ENCODE measurements at regions not wholly inside any gene's neighbourhood (a gene's known extent, or its start where the extent isn't known, plus 50 kb on each side); places are given as distances from the start of the nearest gene placed in this dataset.
A peak's percentile ranks its signal among the peaks of the same experiment; 100 is the strongest.

DNA sequence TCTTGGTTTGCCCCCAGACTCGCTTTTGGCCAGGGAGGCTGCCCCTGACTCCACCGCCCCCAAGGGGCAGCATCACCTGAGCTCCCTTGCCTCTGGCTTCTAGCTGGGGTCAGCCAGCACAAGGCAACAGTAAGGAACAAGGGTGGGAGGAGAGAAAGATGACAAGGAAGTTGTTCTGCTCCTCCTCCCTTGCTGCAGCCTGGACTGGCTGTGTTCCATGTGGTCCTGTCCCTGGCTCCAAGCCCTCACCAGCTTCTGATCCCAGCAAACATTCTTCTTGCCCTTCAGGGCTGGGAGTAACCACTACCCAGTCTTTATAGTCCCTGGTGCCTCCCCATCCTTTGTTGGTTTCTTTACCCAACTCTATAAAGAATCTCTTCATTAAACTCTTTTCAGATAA, 100.3 kb upstream of the SPIN1 start:
- Histone ChIP-seq H3K9me3 (ENCODE audit: control insufficient read depth, low read length) (peaks cover 7% of the 10 kb centered on the region), H3K9ac (ENCODE audit: extremely low read depth, low read length, poor library complexity, severe bottlenecking) (no peak overlapping the region), H3K4me3 (ENCODE audit: low read length) (no peak overlapping the region), H3K36me3 (ENCODE audit: control insufficient read depth, insufficient read depth, low read length) (no peaks in the 10 kb centered on the region), H3K27ac (ENCODE audit: low read depth, low read length) (no peak overlapping the region), H3K4me1 (ENCODE audit: control insufficient read depth, insufficient read depth, low read length) (no peaks in the 10 kb centered on the region), H3K27me3 (ENCODE audit: control insufficient read depth, insufficient read depth, low read length, poor library complexity, severe bottlenecking) (no peaks in the 10 kb centered on the region)
- WGBS, 2 experiments (ENCODE audit: insufficient coverage in 1 of 2, insufficient read length in 1 of 2), result 96% methylated on average over 2 of the region's 2 CpGs; no CpG with 5 or more reads in 1 of the 2 experiments
- no peaks in the 10 kb centered on the region for H3K27me3 Mint-ChIP-seq (ENCODE audit: insufficient read depth)
- peaks cover 1% of the 10 kb centered on the region for H3K4me1 Mint-ChIP-seq
- no peak overlapping the region for H3K4me3 Mint-ChIP-seq
- peaks cover 18% of the 10 kb centered on the region for H3K9me3 Mint-ChIP-seq
- peaks cover 4% of the 10 kb centered on the region for H3K36me3 Mint-ChIP-seq (ENCODE audit: low read depth)
- TF ChIP-seq CTCF (conservative IDR thresholded peaks at IDR 0.05), result no peak
- no peak for DNase-seq
- H3K27ac Mint-ChIP-seq, result no peak overlapping the region

DNA sequence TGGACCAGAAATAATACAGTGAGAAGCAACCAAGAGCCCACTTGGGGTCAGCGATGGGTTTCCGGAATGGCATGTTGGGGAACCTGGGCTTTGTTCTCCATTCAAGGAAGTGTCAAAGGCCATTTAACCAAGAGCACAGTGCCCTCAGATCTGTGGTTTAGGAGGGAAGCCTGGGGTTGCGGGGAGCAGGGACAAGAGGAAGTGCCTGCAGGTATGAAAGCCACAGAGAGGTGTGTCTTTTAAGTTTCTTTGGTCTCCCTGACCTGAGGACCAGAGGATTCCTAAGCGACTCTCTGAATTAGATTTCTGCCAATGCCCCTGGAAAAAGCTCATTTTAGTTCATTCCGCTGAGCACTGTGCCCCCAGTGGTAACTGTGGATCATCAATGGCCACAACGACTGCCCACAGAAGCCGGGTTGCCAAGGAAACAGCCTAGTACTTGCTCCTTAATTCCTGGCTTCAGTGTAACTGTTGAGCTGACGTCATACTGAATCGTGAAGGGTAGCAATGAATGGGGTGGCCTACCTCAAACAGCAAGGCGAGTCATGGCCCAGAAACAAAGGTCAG, 107.3 kb upstream of the SPIN1 start:
- 67 to 76% methylated on average over 9 to 10 of the region's 10 CpGs for WGBS, 2 experiments (ENCODE audit: insufficient coverage in 1 of 2, insufficient read length in 1 of 2)
- peaks cover 21% of the 10 kb centered on the region for H3K9me3 Mint-ChIP-seq
- no peak overlapping the region for H3K27ac ChIP-seq (ENCODE audit: low read depth, low read length)

DNA sequence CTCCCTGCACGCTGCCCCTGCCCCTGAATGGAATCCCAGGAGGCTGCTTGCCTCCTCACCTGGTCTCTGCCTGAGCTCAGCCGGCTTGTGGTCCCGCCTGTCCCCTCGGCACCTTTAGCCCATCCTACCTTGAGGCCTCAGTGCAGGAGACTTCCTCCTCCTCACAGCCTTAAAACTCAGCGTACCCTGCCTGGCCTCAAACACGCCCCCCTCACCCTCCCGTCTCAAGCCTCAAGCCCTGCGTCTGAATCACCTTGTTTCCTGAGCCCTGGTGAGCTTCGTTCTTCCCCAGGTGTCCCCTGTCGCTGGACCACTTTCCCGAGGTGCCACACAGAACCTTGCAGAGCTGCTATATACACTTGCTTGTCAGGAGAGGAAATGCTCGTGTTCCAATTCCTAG, 110.2 kb upstream of the SPIN1 start:
- peaks cover 4% of the 10 kb centered on the region for H3K27me3 Mint-ChIP-seq (ENCODE audit: insufficient read depth)
- Histone ChIP-seq H3K36me3 (ENCODE audit: control insufficient read depth, insufficient read depth, low read length) (no peaks in the 10 kb centered on the region), H3K27me3 (ENCODE audit: control insufficient read depth, insufficient read depth, low read length, poor library complexity, severe bottlenecking) (no peaks in the 10 kb centered on the region), H3K9me3 (ENCODE audit: control insufficient read depth, low read length) (peaks cover under 1% of the 10 kb centered on the region), H3K9ac (ENCODE audit: extremely low read depth, low read length, poor library complexity, severe bottlenecking) (no peak overlapping the region), H3K27ac (ENCODE audit: low read depth, low read length) (no peak overlapping the region), H3K4me1 (ENCODE audit: control insufficient read depth, insufficient read depth, low read length) (no peaks in the 10 kb centered on the region), H3K4me3 (ENCODE audit: low read length) (no peak overlapping the region)
- no peak overlapping the region for H3K27ac Mint-ChIP-seq
- 88 to 92% methylated on average over 5 to 12 of the region's 12 CpGs for WGBS, 2 experiments (ENCODE audit: insufficient coverage in 1 of 2, insufficient read length in 1 of 2)
- TF ChIP-seq CTCF (conservative IDR thresholded peaks at IDR 0.05), result no peak
- DNase-seq, result peak; percentile 51
- peaks cover 4% of the 10 kb centered on the region for H3K9me3 Mint-ChIP-seq
- no peaks in the 10 kb centered on the region for H3K36me3 Mint-ChIP-seq (ENCODE audit: low read depth)
- H3K4me3 Mint-ChIP-seq, result no peak overlapping the region
- H3K4me1 Mint-ChIP-seq, result peaks cover 5% of the 10 kb centered on the region

More for the DNA sequence above, 107.3 kb upstream of the SPIN1 start:
- Histone ChIP-seq H3K9me3 (ENCODE audit: control insufficient read depth, low read length) (peaks cover 7% of the 10 kb centered on the region), H3K36me3 (ENCODE audit: control insufficient read depth, insufficient read depth, low read length) (no peaks in the 10 kb centered on the region), H3K9ac (ENCODE audit: extremely low read depth, low read length, poor library complexity, severe bottlenecking) (no peak overlapping the region), H3K4me3 (ENCODE audit: low read length) (no peak overlapping the region), H3K27me3 (ENCODE audit: control insufficient read depth, insufficient read depth, low read length, poor library complexity, severe bottlenecking) (no peaks in the 10 kb centered on the region), H3K4me1 (ENCODE audit: control insufficient read depth, insufficient read depth, low read length) (no peaks in the 10 kb centered on the region)
- H3K36me3 Mint-ChIP-seq (ENCODE audit: low read depth), result peaks cover 4% of the 10 kb centered on the region
- no peaks in the 10 kb centered on the region for H3K27me3 Mint-ChIP-seq (ENCODE audit: insufficient read depth)
- no peak overlapping the region for H3K4me3 Mint-ChIP-seq
- peaks cover 5% of the 10 kb centered on the region for H3K4me1 Mint-ChIP-seq
- DNase-seq, result peak; percentile 62
- peak; percentile 41 for TF ChIP-seq CTCF (conservative IDR thresholded peaks at IDR 0.05)
- no peak overlapping the region for H3K27ac Mint-ChIP-seq

Data from endodermal cell (in vitro differentiated cells).